Tibial nerve (tissue), 4 donors: ENCODE measurements at regions not wholly inside any gene's neighbourhood (a gene's known extent, or its start where the extent isn't known, plus 50 kb on each side); places are given as distances from the start of the nearest gene placed in this dataset.

Source experiments
- EP300 ChIP-seq, 2 donors: sonication (generic); formaldehyde crosslinking; IDR thresholded peaks; one replicate each; pipeline ENCODE4 v1.6.1; 2017; ENCODE audit warnings: antibody characterized with exemption in 2 of 2, mild to moderate bottlenecking in 1 of 2
- POLR2A ChIP-seq, 2 donors: fragments of 450-650 bp; IDR thresholded peaks; one replicate each; pipeline ENCODE4 v1.6.1; 2017; ENCODE audit warnings: antibody characterized with exemption in 2 of 2, mild to moderate bottlenecking in 2 of 2, moderate library complexity in 2 of 2
- TF ChIP-seq, protein P1 (sequence below), 5 experiments: fragments of 200-600 bp in 3 of 5; fragments of 450-650 bp in 2 of 5; sonication (generic) in 3 of 5; IDR thresholded peaks; one replicate each; pipeline ENCODE4 v1.5.1; 2016 to 2019; ENCODE audit warnings: antibody characterized with exemption in 5 of 5, mild to moderate bottlenecking in 3 of 5, moderate library complexity in 2 of 5

DNA sequence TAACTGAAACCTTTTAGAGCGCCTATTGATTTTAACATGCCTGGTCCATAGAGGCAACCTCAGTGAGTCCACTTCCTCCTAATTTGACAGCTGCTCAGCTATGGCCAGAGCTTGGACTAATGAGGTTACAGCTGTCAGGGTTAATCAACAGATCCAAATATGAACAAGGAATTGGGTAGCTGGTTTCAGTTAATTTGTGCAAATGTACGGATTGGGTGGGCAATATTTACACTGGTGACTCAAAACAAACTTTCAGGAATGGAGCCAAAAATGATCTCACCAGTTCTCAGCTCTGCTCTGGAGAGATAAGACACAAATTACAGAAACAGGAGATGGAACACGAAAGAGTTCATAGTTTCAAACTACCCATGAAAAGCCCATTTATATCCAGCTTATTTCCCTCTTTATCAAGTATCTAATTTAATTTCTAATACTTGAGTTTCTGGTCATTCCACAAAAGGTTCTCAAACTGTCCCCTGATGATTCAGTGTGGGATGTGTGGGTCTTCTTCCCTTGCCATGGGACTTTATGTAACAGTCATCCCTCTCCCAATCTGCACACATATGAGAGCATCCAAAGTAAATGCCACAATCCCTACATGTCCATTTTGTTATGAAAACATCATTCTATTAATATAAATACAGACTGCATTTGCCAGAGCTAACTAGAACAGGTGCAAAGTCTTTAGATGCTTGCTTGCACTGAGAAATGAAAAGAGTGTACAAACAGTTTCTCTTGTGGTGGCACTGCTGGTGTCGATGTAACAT lies 149.9 kb downstream of the RPS12 start:
- TF ChIP-seq POLR2A (IDR thresholded peaks at IDR 0.05) (no peak), EP300 (IDR thresholded peaks at IDR 0.05) (no peak)
- TF ChIP-seq, protein P1, sequence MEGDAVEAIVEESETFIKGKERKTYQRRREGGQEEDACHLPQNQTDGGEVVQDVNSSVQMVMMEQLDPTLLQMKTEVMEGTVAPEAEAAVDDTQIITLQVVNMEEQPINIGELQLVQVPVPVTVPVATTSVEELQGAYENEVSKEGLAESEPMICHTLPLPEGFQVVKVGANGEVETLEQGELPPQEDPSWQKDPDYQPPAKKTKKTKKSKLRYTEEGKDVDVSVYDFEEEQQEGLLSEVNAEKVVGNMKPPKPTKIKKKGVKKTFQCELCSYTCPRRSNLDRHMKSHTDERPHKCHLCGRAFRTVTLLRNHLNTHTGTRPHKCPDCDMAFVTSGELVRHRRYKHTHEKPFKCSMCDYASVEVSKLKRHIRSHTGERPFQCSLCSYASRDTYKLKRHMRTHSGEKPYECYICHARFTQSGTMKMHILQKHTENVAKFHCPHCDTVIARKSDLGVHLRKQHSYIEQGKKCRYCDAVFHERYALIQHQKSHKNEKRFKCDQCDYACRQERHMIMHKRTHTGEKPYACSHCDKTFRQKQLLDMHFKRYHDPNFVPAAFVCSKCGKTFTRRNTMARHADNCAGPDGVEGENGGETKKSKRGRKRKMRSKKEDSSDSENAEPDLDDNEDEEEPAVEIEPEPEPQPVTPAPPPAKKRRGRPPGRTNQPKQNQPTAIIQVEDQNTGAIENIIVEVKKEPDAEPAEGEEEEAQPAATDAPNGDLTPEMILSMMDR (IDR thresholded peaks at IDR 0.05), result no peak
